CD4-positive, alpha-beta T cell (primary cell): ENCODE measurements at regions not wholly inside any gene's neighbourhood (a gene's known extent, or its start where the extent isn't known, plus 50 kb on each side); places are given as distances from the start of the nearest gene placed in this dataset.

ENCODE experiments used
- ATAC-seq: fragments of 200-7000 bp; cut with Tn5 transposase; one replicate; pipeline ENCODE4 v1.10.0; 2022; ENCODE audit warnings: mild to moderate bottlenecking; ENCODE audit not compliant: poor library complexity
- CTCF ChIA-PET: fragments of 350-600 bp; sonication (Branson Sonifier 250); formaldehyde crosslinking; loops from one replicate; lab custom pipeline; 2021; ENCODE audit warnings: antibody characterized with exemption, inconsistent platforms; lab: Charles Lee
- POLR2A ChIA-PET: fragments of 350-600 bp; sonication (Branson Sonifier 250); formaldehyde crosslinking; loops from one replicate; lab custom pipeline; 2021; ENCODE audit warnings: antibody characterized with exemption, inconsistent platforms; lab: Charles Lee
- DNase-seq, 14 experiments: peaks; one replicate each; pipeline ENCODE4 v3.0.0-alpha.2; 2013 to 2020; ENCODE audit warnings: mixed read lengths in 2 of 14
- H3K27ac ChIP-seq, 2 donors: one replicate each; pipeline versions ENCODE4 v1.5.1 to v1.7.0; 2013; ENCODE audit warnings: low read length in 2 of 2, low read depth in 1 of 2, mild to moderate bottlenecking in 1 of 2
- H3K27me3 ChIP-seq, 2 experiments: 1 replicate in 1 of 2; 2 replicates in 1 of 2; pipeline versions ENCODE4 v1.6.1 to v1.7.0; 2013; ENCODE audit warnings: low read length in 2 of 2, control low read depth in 1 of 2, mild to moderate bottlenecking in 1 of 2, moderate library complexity in 1 of 2; ENCODE audit not compliant: insufficient read depth in 2 of 2, control insufficient read depth in 1 of 2
- H3K36me3 ChIP-seq: one replicate; pipeline ENCODE4 v1.6.1; 2013; ENCODE audit warnings: low read length, control low read depth; ENCODE audit not compliant: insufficient read depth
- H3K4me1 ChIP-seq: one replicate; pipeline ENCODE4 v1.6.1; 2013; ENCODE audit warnings: low read length, control low read depth; ENCODE audit not compliant: insufficient read depth
- H3K4me3 ChIP-seq: one replicate; pipeline ENCODE4 v1.5.1; 2013; ENCODE audit warnings: mild to moderate bottlenecking, low read length, moderate library complexity
- H3K9me3 ChIP-seq, 2 experiments: 1 replicate in 1 of 2; 2 replicates in 1 of 2; pipeline versions ENCODE4 v1.6.1 to v1.7.0; 2013; ENCODE audit warnings: low read length in 2 of 2, mild to moderate bottlenecking in 2 of 2, control low read depth in 1 of 2, moderate library complexity in 1 of 2; ENCODE audit not compliant: control insufficient read depth in 1 of 2, insufficient read depth in 1 of 2
- H3K27ac Mint-ChIP-seq: one replicate; pipeline ENCODE4 v1.8.0; 2020; ENCODE audit warnings: mixed read lengths
- H3K27me3 Mint-ChIP-seq: one replicate; pipeline ENCODE4 v1.8.0; 2021; ENCODE audit warnings: mixed read lengths
- H3K36me3 Mint-ChIP-seq: one replicate; pipeline ENCODE4 v1.8.0; 2021; ENCODE audit warnings: low read depth, mixed read lengths
- H3K4me1 Mint-ChIP-seq: one replicate; pipeline ENCODE4 v1.8.0; 2021; ENCODE audit warnings: low read depth, mixed read lengths
- H3K4me3 Mint-ChIP-seq: one replicate; pipeline ENCODE4 v1.8.0; 2020; ENCODE audit warnings: mild to moderate bottlenecking, mixed read lengths
- H3K9me3 Mint-ChIP-seq: one replicate; pipeline ENCODE4 v1.8.0; 2020; ENCODE audit warnings: mixed read lengths
- intact Hi-C, 2 experiments: fragments of 100-400 bp; cut with DNase I in 1 of 2; cut with micrococcal nuclease in 1 of 2; formaldehyde crosslinking; loops; one replicate each; pipeline versions ENCODE4 v1.15.1 to v1.9.0; 2023 to 2025; cut with DNase I, micrococcal nuclease
- TF ChIP-seq, protein P1 (sequence below): fragments of 200-600 bp; IDR thresholded peaks from one replicate; pipeline ENCODE4 v1.8.0; 2022; ENCODE audit warnings: antibody characterized with exemption, mild to moderate bottlenecking

DNA sequence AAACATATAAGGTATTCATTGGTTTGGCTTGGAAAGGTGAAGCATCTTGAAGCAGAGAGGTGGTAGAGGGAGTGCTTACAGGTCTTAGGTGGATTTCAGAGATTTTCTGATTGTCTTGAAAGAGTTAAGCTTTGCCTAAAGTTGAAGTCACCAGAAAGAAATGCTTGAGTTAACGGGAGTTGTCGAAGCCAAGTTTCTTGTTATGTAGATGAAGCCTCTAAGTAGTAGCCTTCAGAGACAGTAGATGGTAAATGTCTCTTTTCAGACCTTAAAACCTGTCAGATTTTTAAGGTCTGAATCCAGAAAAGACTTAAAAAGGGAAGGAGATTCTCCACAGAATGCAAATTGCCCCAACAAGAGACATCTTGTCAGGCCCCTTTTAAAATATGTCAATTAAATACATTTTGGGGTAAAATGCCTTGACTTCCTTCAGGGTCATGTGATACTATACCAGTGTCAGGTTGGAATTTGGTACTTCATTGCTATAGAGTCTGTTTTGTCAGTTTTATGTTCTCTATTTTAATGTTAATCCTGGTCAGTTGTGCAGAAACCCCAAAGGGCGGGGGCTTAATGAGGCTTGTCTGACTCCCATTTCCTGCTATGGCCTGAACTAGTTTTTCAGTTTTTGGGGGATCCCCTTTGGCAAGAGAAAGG is 81.0 kb downstream of the PCDH18 start:
- DNase-seq (no peak), ATAC-seq (no peak)
- intact Hi-C loops: no loop called here
- TF ChIP-seq, protein P1, sequence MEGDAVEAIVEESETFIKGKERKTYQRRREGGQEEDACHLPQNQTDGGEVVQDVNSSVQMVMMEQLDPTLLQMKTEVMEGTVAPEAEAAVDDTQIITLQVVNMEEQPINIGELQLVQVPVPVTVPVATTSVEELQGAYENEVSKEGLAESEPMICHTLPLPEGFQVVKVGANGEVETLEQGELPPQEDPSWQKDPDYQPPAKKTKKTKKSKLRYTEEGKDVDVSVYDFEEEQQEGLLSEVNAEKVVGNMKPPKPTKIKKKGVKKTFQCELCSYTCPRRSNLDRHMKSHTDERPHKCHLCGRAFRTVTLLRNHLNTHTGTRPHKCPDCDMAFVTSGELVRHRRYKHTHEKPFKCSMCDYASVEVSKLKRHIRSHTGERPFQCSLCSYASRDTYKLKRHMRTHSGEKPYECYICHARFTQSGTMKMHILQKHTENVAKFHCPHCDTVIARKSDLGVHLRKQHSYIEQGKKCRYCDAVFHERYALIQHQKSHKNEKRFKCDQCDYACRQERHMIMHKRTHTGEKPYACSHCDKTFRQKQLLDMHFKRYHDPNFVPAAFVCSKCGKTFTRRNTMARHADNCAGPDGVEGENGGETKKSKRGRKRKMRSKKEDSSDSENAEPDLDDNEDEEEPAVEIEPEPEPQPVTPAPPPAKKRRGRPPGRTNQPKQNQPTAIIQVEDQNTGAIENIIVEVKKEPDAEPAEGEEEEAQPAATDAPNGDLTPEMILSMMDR: no peak
- Histone ChIP-seq H3K4me1 (no peaks in the 10 kb centered on the region), H3K27ac (no peak overlapping the region), H3K9me3 (no peaks in the 10 kb centered on the region), H3K4me3 (no peak overlapping the region), H3K36me3 (no peaks in the 10 kb centered on the region), H3K27me3 (no peaks in the 10 kb centered on the region)
- Mint-ChIP-seq H3K27ac (no peak overlapping the region), H3K4me3 (no peak overlapping the region), H3K9me3 (peaks cover 4% of the 10 kb centered on the region), H3K36me3 (no peaks in the 10 kb centered on the region), H3K27me3 (no peaks in the 10 kb centered on the region), H3K4me1 (no peaks in the 10 kb centered on the region)
- ChIA-PET POLR2A (no interaction called here), CTCF (no interaction called here)

DNA sequence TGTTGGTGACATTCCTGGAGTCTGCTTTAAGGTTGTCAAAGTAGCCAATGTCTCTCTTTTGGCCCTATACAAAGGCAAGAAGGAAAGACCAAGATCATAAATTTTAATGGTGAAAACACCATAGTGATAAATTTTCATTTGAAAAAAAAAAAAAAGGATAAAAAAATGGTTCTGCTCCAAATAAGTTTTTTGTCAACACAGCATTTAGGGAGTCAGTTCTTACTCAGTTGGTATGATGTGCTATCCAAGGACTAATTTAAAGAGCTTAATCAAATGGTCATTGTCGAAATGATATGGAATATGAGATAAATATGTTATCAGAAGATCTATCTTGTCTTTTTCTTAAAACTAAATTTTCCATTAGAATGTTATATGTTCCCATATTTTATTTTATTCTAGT is 83.9 kb downstream of the PCDH18 start:
- H3K4me1 Mint-ChIP-seq: no peaks in the 10 kb centered on the region

DNA sequence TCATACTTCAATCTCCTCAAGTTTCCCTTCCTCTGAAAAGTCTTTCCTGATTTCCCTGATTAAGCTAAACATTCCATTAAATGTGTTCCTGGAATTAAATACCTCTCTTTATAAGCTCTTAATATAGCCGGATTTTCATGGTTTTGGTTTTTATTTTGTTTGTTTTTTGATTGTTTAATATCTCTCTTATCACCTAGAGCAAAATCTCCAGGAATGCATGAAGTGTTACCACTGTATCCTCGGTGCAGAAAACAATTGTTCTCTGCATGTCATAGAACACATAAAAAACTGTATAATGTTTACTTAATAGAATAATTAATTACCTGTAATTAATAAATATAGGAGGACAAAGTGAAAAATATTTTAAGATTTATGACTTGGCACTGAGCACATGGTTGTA is 86.2 kb downstream of the PCDH18 start:
- no peak overlapping the region for H3K4me3 ChIP-seq
- peaks cover 7% of the 10 kb centered on the region for H3K9me3 Mint-ChIP-seq

More for the DNA sequence above, 83.9 kb downstream of the PCDH18 start:
- TF ChIP-seq, protein P1: no peak
- H3K9me3 ChIP-seq: no peaks in the 10 kb centered on the region
- no peaks in the 10 kb centered on the region for H3K4me1 ChIP-seq
- Mint-ChIP-seq H3K36me3 (no peaks in the 10 kb centered on the region), H3K27me3 (no peaks in the 10 kb centered on the region), H3K4me3 (no peak overlapping the region), H3K9me3 (peaks cover 5% of the 10 kb centered on the region), H3K27ac (no peak overlapping the region)
- DNase-seq: no peak
- CTCF ChIA-PET: no interaction called here
- H3K4me3 ChIP-seq: no peak overlapping the region
- no peak overlapping the region for H3K27ac ChIP-seq
- no peaks in the 10 kb centered on the region for H3K27me3 ChIP-seq
- intact Hi-C loops: no loop called here
- POLR2A ChIA-PET: no interaction called here
- ATAC-seq: no peak
- no peaks in the 10 kb centered on the region for H3K36me3 ChIP-seq

More for the DNA sequence above, 86.2 kb downstream of the PCDH18 start:
- TF ChIP-seq, protein P1: no peak
- intact Hi-C loops: no loop called here
- Mint-ChIP-seq H3K27ac (no peak overlapping the region), H3K4me1 (no peaks in the 10 kb centered on the region), H3K27me3 (no peaks in the 10 kb centered on the region), H3K4me3 (no peak overlapping the region), H3K36me3 (no peaks in the 10 kb centered on the region)
- DNase-seq: no peak
- Histone ChIP-seq H3K27ac (no peak overlapping the region), H3K36me3 (no peaks in the 10 kb centered on the region), H3K9me3 (no peaks in the 10 kb centered on the region), H3K4me1 (no peaks in the 10 kb centered on the region), H3K27me3 (no peaks in the 10 kb centered on the region)
- ChIA-PET CTCF (no interaction called here), POLR2A (no interaction called here)
- no peak for ATAC-seq
